ENCODE measurements at regions not wholly inside any gene's neighbourhood (a gene's known extent, or its start where the extent isn't known, plus 50 kb on each side); places are given as distances from the start of the nearest gene placed in this dataset.

GRCh38 chr4:19429684-19430083 lies 822.0 kb upstream of the SLIT2 start:
- intact Hi-C loops (cut with DNase I), result no loop called here

GRCh38 chr4:19425146-19425545 lies 826.6 kb upstream of the SLIT2 start:
- Histone ChIP-seq H3K36me3 (replicated peaks in 1 of 2) (no peaks in the 10 kb centered on the region), H3K9me3 (replicated peaks in 1 of 3) (peaks cover 0 to 3% (median 0%) of the 10 kb centered on the region in 3 donors), H3K4me3 (no peak overlapping the region), H3K4me1 (replicated peaks in 1 of 2) (no peaks in the 10 kb centered on the region), H3K27me3 (no peaks in the 10 kb centered on the region), H3K27ac (no peak overlapping the region)
- intact Hi-C loops (cut with DNase I), result no loop called here
- TF ChIP-seq CTCF (IDR thresholded peaks at IDR 0.05) (no peak), POLR2A (IDR thresholded peaks at IDR 0.05) (no peak)
- DNase-seq, result no peak

More at GRCh38 chr4:19429684-19430083, 822.0 kb upstream of the SLIT2 start:
- no peak overlapping the region for H3K27ac ChIP-seq
- H3K4me1 ChIP-seq (replicated peaks in 1 of 2), result no peaks in the 10 kb centered on the region
- TF ChIP-seq CTCF (IDR thresholded peaks at IDR 0.05) (no peak), POLR2A (IDR thresholded peaks at IDR 0.05) (no peak)
- no peak for DNase-seq
- WGBS, 4 donors, result 55 to 72% (median 60%) methylated on average over 4 of the region's 4 CpGs
- H3K27me3 ChIP-seq, result no peaks in the 10 kb centered on the region
- H3K9me3 ChIP-seq (replicated peaks in 1 of 3), result peaks cover 0 to 9% (median 0%) of the 10 kb centered on the region in 3 donors
- H3K36me3 ChIP-seq (replicated peaks in 1 of 2), result no peaks in the 10 kb centered on the region
- H3K4me3 ChIP-seq, result no peak overlapping the region

- H3K4me3 ChIP-seq, result no peak overlapping the region
- H3K27ac ChIP-seq, result no peak overlapping the region
- no peak for DNase-seq
- intact Hi-C loops (cut with DNase I), result no loop called here
- no peaks in the 10 kb centered on the region for H3K4me1 ChIP-seq (replicated peaks in 1 of 2)
- 12 to 23% (median 20%) methylated on average over 2 of the region's 2 CpGs for WGBS, 4 donors
- no peaks in the 10 kb centered on the region for H3K36me3 ChIP-seq (replicated peaks in 1 of 2)
- TF ChIP-seq POLR2A (IDR thresholded peaks at IDR 0.05) (no peak), CTCF (IDR thresholded peaks at IDR 0.05) (no peak)
- H3K27me3 ChIP-seq, result no peaks in the 10 kb centered on the region
- no peaks in the 10 kb centered on the region for H3K9me3 ChIP-seq (replicated peaks in 1 of 3)
Observed at GRCh38 chr4:19417256-19417655, 834.4 kb upstream of the SLIT2 start.

- TF ChIP-seq POLR2A (IDR thresholded peaks at IDR 0.05), result no peak
- no peak for TF ChIP-seq CTCF (IDR thresholded peaks at IDR 0.05)
- Histone ChIP-seq H3K36me3 (replicated peaks in 1 of 2) (no peaks in the 10 kb centered on the region), H3K27me3 (no peaks in the 10 kb centered on the region), H3K9me3 (replicated peaks in 1 of 3) (no peaks in the 10 kb centered on the region), H3K4me3 (no peak overlapping the region), H3K4me1 (replicated peaks in 1 of 2) (no peaks in the 10 kb centered on the region), H3K27ac (no peak overlapping the region)
- DNase-seq, result no peak
- intact Hi-C loops (cut with DNase I), result no loop called here
Observed at GRCh38 chr4:19416146-19416545, 835.6 kb upstream of the SLIT2 start.

Measured in adrenal gland (tissue), 9 donors.